ENCODE measurements at regions not wholly inside any gene's neighbourhood (a gene's known extent, or its start where the extent isn't known, plus 50 kb on each side); places are given as distances from the start of the nearest gene placed in this dataset.

DNA sequence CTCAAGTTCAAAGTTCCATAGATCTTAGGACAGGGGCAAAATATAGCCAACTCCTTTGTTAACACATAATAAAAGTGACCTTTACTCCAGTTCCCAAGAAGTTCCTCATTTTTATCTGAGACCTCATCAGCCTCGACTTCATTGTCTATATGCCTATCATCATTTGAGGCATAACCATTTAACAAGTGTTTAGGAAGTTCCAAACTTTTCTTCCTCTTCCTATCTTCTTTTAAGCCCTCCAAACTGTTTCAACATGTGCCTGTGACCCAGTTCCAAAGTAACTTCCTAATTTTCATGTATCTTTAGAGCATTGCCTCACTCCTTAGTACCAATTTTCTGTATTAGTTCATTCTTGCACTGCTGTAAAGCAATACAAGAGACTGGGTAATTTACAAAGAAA lies 569.1 kb downstream of the ANKRD7 start:
- intact Hi-C loops (cut with DNase I) = no loop called here
- H3K27me3 ChIP-seq (ENCODE audit: insufficient read depth in 3 of 3, low read length in 2 of 3) = no peaks in the 10 kb centered on the region
- no peak for ATAC-seq
- no peaks in the 10 kb centered on the region for H3K36me3 ChIP-seq (ENCODE audit: insufficient read depth in 1 of 2, low read depth in 1 of 2)
- H3K4me3 ChIP-seq = no peak overlapping the region
- H3K27ac ChIP-seq = no peak overlapping the region
- H3K9me3 ChIP-seq = no peaks in the 10 kb centered on the region
- DNase-seq = no peak
- H3K4me1 ChIP-seq = no peaks in the 10 kb centered on the region
- TF ChIP-seq, protein P1, sequence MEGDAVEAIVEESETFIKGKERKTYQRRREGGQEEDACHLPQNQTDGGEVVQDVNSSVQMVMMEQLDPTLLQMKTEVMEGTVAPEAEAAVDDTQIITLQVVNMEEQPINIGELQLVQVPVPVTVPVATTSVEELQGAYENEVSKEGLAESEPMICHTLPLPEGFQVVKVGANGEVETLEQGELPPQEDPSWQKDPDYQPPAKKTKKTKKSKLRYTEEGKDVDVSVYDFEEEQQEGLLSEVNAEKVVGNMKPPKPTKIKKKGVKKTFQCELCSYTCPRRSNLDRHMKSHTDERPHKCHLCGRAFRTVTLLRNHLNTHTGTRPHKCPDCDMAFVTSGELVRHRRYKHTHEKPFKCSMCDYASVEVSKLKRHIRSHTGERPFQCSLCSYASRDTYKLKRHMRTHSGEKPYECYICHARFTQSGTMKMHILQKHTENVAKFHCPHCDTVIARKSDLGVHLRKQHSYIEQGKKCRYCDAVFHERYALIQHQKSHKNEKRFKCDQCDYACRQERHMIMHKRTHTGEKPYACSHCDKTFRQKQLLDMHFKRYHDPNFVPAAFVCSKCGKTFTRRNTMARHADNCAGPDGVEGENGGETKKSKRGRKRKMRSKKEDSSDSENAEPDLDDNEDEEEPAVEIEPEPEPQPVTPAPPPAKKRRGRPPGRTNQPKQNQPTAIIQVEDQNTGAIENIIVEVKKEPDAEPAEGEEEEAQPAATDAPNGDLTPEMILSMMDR (IDR thresholded peaks at IDR 0.05) = no peak
- 76 to 87% (median 79%) methylated on average over 1 of the region's 1 CpG for WGBS, 3 donors

DNA sequence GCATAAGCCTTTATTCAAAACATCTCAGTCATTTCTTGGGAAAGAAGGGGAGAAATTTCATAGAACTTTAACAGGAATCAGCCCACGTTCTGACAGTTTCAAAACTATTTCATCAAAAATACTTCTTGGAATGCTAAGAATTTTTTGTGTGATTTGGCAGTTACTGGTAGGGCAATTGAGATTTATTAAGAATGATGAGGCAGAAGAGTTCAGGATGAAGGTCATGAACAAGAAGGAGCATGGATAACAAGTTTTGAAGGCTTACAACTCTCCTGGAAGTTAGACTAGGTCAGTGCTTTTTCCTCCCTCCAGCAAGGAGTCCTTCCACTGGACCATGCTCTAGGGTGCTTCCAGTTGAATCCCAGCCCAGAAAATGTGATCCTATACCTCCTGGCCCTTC lies 569.9 kb downstream of the ANKRD7 start:
- H3K27ac ChIP-seq = no peak overlapping the region
- H3K4me1 ChIP-seq = no peaks in the 10 kb centered on the region
- ATAC-seq = no peak
- no peak for DNase-seq
- no peaks in the 10 kb centered on the region for H3K9me3 ChIP-seq
- no peaks in the 10 kb centered on the region for H3K36me3 ChIP-seq (ENCODE audit: insufficient read depth in 1 of 2, low read depth in 1 of 2)
- no peak overlapping the region for H3K4me3 ChIP-seq
- intact Hi-C loops (cut with DNase I) = no loop called here
- TF ChIP-seq, protein P1 (IDR thresholded peaks at IDR 0.05) = no peak
- WGBS, 3 donors = 31 to 36% (median 33%) methylated on average over 1 of the region's 1 CpG
- no peaks in the 10 kb centered on the region for H3K27me3 ChIP-seq (ENCODE audit: insufficient read depth in 3 of 3, low read length in 2 of 3)

DNA sequence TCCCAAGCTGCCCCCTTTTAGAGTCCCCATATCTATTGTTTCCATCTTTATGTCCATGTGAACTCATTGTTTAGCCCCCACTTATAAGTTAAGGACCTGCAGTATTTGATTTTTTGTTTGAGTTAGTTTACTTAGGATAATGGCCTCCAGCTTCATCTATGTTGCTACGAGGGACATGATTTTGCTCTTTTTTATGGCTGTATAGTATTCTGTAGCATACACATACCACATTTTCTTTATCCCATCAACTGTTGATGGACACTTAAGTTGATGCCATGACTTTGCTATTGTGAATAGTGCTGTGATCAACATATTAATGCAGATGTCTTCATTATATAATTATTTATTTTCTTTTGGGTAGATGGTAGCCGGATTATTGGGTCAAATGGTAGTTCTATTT lies 576.9 kb downstream of the ANKRD7 start:
- H3K27me3 ChIP-seq (ENCODE audit: insufficient read depth in 3 of 3, low read length in 2 of 3) = no peaks in the 10 kb centered on the region
- no peak overlapping the region for H3K27ac ChIP-seq
- no peak overlapping the region for H3K4me3 ChIP-seq
- intact Hi-C loops (cut with DNase I) = no loop called here
- ATAC-seq (no peak), DNase-seq (no peak)
- WGBS, 3 donors = 85 to 91% (median 87%) methylated on average over 2 of the region's 2 CpGs
- H3K36me3 ChIP-seq (ENCODE audit: insufficient read depth in 1 of 2, low read depth in 1 of 2) = no peaks in the 10 kb centered on the region
- H3K9me3 ChIP-seq = no peaks in the 10 kb centered on the region
- no peaks in the 10 kb centered on the region for H3K4me1 ChIP-seq
- TF ChIP-seq, protein P1 (IDR thresholded peaks at IDR 0.05) = no peak

DNA sequence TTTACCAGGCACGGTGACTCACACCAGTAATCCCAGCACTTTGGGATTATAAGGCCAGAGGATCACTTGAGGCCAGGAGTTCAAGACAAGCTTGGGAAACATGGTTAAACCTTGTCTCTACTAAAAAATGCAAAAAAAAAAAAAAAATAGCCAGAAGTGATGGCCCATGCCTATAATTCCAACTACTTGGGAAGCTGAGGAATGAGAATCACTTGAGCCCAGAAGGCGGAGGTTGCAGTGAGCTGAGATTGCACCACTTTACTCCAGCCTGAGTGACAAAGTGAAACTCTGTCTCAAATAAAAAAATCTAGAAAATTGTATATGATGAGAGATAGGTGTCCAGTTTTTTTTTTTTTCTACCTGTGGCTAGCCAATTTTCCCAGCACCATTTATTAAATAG lies 578.2 kb downstream of the ANKRD7 start:
- H3K27me3 ChIP-seq (ENCODE audit: insufficient read depth in 3 of 3, low read length in 2 of 3) = no peaks in the 10 kb centered on the region
- H3K36me3 ChIP-seq (ENCODE audit: insufficient read depth in 1 of 2, low read depth in 1 of 2) = no peaks in the 10 kb centered on the region
- no peak overlapping the region for H3K27ac ChIP-seq
- no peak for ATAC-seq
- H3K4me3 ChIP-seq = no peak overlapping the region
- intact Hi-C loops (cut with DNase I) = no loop called here
- WGBS, 3 donors = 94 to 100% (median 96%) methylated on average over 2 of the region's 2 CpGs
- TF ChIP-seq, protein P1 (IDR thresholded peaks at IDR 0.05) = no peak
- H3K4me1 ChIP-seq = no peaks in the 10 kb centered on the region
- no peak for DNase-seq
- H3K9me3 ChIP-seq = no peaks in the 10 kb centered on the region

DNA sequence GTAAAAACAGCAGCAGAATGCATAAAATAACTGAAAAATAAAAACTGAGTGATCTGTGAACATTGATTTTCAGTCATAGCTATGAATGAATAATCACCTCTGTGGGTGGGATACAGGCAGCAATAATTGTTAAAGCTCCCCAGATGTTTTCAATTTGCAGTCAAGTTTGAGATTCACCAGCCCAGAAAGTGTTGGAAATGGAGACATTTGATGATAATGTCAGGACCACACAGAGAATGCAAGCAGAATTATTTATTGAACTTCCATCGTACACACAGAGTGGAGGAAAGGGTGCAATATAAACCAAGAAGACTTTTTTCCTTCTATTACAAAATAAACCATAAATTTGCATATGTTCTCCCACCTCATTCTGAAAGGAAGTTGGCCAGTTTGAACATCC lies 601.7 kb downstream of the ANKRD7 start:
- no peak overlapping the region for H3K4me3 ChIP-seq
- no peak overlapping the region for H3K27ac ChIP-seq
- ATAC-seq = no peak
- intact Hi-C loops (cut with DNase I) = no loop called here
- TF ChIP-seq, protein P1 (IDR thresholded peaks at IDR 0.05) = no peak
- no peaks in the 10 kb centered on the region for H3K27me3 ChIP-seq (ENCODE audit: insufficient read depth in 3 of 3, low read length in 2 of 3)
- DNase-seq = no peak
- WGBS, 3 donors = 26 to 32% (median 26%) methylated on average over 1 of the region's 1 CpG
- no peaks in the 10 kb centered on the region for H3K9me3 ChIP-seq
- H3K36me3 ChIP-seq (ENCODE audit: insufficient read depth in 1 of 2, low read depth in 1 of 2) = no peaks in the 10 kb centered on the region
- H3K4me1 ChIP-seq = no peaks in the 10 kb centered on the region
